GM04504 (cell line): ENCODE measurements at regions not wholly inside any gene's neighbourhood (a gene's known extent, or its start where the extent isn't known, plus 50 kb on each side); places are given as distances from the start of the nearest gene placed in this dataset.
"Not testable (repeated sequence)": the region's sequence is repeated elsewhere in the genome, so short reads cannot be mapped to it uniquely, and the experiment has no call there.

Experiments
- DNase-seq: peaks from one replicate; pipeline ENCODE4 v3.0.0-alpha.2; 2012; ENCODE audit warnings: low read depth

DNA sequence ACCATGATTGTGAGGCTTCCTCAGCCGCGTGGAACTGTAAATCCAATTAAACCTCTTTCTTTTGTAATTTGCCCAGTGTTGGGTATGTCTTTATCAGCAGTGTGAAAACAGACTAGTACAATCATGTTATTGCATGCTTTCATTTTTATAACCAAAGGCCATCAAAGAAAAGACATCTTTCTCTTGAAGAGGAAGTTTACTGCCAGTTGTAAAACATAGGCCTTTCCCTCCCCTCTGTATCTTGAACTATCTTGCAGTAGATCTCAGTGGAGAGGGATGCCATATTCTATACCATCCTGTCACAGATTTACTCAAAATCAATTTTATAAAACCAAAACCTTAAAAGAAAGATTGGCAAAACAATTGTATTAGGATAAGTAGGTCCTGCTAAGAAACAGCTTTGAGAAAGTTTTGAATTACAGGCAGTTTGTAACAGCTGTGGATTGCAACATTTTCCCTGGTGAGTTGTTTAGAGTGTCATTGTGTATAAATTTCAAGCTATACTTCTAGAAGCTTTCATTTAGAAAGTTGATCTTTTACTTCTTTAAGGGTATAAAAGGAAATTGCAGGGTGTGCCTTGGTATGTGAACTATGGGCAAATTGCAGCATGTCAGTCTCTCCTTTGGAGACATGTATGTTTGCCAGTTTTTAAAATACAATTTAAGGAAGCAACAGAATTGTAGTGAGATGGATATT is 128.0 kb downstream of the ATP23 start:
- peak; percentile 29 for DNase-seq

DNA sequence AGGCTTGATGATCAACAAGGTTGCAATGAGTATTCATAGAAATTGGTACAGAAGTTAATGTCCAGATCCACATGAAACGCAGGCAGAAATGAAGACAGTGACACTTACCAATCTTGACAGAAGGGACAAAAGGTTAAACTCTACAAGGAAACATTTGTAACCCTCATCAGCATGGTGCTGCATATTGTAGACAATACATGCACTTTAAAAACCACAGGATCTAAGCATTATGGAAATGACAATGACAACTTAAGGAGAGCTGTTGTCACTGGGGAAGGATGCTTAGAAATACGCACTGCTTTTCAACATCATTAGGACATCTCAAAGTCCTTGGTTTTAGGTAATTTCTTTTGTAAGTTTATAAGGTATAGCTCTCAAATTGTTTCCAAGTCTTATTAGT is 130.6 kb downstream of the ATP23 start:
- DNase-seq: no peak

DNA sequence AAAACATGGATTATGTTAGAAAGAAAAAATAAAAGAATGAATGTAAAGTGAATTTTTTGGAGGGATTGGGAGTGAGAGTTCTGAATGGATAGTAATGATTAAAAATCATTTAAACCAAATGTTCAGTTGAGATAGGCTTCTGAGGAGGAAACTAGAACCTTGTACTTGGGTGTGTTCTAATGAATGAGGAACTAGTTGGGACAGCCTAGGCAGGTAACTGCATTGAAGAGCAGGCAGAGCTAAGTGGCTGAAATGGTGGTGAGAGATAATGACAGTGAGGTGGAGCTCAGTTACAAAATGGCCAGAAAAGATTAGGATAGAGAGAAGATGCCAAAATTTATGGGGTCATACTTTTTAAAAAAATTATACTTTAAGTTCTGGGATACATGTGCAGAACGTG is 132.9 kb downstream of the ATP23 start:
- DNase-seq: no peak

DNA sequence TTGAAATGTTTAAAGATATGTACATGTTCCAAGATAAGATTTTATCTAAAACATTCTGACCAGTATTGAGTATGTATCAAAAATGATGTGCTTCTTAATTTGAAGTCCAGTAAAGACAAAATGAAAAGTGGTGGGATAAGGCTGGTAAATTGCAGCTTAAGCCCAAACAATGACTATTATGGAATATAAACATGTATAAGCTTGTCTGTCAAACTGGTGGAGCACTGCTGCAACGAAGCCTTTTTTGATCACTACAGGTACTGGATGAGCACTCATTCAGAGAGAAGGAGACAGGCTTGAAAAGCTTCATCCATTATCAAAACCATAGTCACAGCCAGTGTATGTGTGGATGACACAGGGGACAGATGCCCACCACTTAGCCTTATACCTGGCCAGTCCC is 138.4 kb downstream of the ATP23 start:
- DNase-seq: no peak

DNA sequence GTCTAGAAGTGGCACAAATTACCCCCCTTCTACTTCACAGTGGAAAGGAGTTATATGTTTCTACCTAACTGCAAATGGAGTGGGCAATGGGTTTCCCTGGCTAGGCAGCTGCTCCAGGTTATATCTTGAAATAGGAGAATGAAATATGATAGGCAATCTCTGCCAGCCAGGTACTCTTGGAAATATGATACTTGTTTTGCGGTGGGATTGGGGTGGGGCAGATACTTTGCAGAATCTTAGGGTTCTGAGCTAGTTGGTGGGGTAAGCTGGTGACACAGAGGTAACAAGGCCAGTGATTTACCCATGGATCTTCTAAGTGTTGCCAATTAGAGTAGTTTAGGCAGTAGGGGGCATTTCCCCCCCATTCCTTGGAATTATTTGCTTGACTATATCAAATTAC is 140.1 kb downstream of the ATP23 start:
- DNase-seq: no peak

DNA sequence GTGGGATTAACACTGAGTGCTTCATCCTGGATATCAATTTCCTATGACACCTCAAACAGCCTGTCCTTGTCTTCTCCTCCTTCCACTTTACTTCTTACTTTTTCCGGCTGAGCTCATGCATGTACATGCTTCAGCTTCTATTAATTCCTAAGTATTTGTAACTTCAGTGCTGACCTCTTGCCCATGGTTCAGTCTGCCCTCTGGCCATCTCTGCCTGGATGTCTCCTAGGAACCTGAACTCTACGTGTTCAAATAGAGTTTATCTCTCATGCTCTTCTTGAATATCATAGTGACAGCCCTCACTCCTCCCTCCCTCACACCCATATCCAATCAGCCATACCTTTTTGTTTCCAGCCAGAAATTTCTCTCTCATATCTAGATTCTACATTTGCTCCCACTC is 141.6 kb downstream of the ATP23 start:
- DNase-seq: no peak

DNA sequence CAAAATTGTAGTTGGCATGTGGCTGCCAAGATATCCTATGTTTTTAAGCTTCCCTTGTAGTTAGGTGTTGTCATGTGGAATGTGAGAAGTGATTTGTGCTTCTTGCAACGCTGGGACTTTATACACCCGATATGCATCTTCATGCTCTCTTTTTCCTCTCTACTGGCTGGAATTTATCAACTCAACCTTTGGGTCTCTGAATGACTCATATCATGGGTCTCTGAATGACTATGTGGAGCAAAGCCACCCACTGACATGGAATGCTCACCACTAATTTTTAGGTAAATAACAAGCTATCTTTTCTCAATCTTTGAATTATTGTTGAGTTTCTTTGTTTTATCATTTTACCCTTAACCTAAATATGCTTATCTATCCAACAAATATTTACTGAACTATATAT is 144.6 kb downstream of the ATP23 start:
- no peak for DNase-seq

DNA sequence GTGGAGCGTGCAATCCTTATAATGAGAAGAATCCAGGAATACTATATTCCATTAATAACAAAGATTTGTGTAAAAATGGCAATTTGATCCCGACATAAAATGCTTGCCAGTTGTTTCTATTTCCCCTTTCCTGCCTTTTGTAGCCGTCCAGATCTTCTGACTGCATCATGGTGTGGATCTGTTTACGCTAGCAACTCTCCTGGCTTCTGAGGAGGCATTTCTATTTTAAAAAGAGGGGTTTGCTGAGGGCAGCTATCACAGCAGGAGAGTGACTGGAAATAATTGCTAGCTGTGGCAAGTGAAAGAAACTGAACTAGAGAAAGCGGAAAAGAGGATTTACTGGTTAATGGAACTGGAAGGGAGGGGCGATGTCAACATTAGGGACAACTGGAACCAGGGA is 145.6 kb downstream of the ATP23 start:
- DNase-seq: no peak

DNA sequence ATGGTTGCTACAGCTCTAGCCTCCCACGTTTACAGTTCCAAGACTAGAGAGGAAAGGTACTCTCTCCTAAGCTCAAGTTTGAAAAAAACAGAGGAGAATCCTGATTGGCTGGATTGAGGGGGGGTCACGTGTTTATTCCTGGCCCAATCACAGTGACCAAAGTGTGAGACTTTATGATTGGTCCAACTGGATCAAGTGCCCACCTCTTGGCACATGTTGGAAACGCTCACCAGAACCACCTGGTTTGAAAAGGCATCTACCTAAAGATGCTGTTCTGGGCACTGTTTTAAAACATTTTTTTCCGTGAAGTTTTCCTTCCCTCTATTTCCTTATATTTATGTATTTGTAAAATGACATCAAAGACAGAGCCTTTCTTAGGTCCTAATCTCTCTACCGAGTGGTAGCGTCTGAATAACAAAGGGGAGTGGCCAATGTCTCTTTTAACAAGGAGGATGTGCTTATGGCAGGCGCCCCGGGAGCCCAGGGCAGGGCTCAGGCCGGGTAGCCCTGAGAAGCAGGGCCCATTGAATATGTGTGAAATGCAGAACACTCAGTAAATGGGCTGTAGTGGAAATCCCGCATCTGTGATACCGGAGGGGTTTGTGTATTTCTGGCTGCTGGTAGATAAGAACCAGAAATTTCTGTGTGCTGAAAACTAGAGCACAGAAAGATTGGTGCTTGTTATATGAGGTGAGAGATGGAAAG is 146.2 kb downstream of the ATP23 start:
- no peak for DNase-seq

DNA sequence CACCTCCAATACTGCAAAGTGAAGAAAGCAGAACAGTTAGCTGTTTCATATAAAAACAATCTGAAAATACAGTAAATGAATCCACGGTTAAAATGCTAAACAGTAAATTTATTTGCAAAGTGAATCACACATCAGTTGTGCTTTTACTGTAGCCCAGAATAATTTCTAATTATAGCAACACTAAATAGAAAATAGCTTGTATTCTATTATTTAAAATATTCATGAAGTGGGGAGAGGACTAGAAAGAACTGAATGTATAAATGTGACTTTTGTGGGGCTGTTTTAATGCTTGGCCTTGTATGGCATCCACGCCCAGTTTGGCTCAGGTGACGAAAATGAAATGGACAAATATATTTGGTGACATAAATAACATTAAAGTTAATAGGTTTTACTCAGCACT is 148.2 kb downstream of the ATP23 start:
- DNase-seq: no peak

DNA sequence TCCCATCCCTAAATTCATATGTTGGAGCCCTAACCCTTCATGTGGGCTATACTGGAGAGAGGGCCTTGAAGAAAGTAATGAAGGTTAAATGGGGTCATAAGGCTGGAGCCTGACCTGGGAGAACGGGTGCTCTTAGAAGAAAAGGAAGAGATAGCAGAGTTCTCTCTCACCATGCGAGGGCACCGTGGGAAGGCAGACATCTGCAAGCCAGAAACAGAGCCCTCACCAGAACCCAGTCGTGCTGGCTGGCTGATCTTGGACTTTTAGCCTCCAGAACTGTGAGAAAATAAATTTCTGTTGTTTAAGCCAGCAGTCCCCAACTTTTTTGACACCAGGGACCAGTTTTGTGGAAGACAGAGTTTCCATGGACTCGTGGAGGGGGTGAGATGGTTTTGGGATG is 149.3 kb downstream of the ATP23 start:
- no peak for DNase-seq

DNA sequence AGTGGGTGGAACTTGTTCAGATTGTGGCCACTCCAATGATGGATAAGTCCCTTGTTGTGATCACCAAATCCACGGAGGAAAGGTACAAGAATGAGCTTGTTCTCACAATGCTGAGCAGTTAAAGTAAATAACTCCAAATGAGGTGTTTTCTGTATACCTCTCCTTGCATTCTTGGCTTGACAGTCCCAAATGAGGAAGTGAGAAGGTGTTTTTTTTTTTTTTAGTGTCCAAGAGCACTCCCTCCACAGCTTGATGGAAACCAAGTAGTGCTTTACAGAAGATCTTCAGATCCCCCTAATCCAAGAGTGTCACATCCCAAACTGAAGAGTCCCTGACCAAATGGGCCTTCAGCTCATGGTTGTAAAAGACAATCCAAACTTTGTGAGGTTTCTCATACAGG is 153.6 kb downstream of the ATP23 start:
- DNase-seq: no peak

DNA sequence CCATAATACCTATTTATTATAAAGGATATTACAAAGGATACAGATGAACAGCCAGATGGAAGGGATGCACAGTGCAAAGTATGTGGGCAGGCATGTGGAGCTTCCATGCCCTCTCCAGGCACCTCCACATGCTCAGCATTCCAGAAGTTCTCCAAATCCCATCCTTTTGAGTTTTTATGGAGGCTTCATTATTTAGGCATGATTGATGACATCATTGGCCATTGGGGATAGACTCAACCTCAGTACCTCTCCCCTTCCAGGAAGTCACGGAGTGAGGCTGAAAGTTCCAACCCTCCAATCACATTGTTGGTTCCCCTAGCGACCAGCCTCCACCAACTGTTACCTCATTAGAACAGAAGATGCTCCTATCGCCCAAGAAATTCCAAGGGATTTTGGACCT is 156.4 kb downstream of the ATP23 start:
- no peak for DNase-seq

DNA sequence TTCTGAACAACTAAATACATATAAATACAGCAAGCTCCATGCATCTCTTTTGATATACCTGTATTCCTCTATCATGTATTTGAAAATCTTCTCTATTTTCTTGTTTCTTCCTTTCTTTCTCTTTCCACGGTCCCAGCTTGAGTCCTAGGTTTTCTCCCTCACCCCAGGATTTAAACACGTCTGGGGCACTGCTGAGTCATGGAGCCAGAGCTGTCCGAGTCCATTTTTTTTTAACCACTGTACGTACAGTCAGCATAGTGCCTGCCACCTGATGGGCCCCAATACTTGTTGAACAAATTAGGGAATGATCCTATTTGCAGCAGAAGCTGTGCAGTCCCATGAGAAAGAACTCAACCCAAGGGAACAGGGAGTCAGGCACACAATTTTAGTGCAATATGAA is 158.1 kb downstream of the ATP23 start:
- no peak for DNase-seq

DNA sequence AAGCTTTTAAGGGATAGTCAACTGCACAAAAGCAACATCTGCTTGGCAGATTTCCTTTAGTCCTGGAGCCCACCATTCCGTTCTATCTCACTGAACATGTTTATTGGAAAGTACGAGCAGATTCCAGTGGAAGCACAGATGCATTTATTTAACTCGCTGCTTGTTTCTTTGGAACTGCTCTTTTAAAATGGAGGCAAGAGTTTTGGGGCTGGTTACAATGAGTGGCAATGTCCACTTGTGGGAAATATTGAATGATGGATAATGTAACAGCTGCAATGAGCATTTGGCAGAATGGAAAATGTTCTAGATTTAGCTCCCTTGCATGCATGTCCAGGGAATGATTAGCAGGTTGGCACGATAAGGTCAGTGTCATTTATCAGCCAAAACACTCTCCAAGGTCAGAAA is 163.0 kb downstream of the ATP23 start:
- no peak for DNase-seq

DNA sequence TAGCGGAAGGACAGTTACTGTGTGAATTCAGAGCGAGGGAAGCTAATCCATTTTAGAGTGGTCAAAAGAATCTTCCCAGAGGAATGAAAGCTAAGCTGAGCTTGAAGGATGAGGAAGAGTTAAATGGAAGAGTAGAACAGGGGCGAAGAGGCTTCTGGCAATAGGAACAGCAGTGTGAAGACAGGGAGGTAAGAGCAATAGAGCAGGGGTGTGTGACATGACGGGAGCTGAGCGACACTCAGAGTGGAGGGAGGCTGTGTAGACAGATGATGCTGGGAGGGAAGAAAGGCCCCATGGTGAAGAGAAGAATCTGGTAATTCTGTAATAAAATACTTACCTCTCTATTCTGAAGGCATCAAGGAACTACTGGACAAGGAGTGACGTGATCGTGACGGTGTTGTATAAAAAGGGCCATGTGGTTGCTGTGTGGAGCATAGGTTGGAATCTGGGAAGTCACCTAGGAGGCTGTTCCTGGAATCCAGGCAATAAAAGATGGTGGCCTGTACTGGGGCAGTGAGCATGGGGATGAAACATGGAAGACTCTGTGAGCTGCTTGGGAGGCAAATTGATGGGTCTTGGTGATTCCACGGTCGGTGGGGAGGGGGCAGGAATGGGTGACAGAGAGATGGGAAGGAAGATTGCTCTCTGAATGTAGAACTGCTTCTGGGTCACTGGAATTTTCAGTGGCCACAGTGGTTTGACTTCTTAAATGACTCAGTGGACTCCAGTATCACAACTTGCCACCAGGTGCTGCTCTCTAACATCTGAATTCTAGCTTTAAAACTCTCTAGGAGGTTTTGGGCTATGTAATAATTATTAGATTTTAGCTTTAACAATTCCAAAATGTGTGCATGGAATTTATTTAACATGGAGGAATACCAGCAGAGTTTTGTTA is 164.1 kb downstream of the ATP23 start:
- DNase-seq: no peak

DNA sequence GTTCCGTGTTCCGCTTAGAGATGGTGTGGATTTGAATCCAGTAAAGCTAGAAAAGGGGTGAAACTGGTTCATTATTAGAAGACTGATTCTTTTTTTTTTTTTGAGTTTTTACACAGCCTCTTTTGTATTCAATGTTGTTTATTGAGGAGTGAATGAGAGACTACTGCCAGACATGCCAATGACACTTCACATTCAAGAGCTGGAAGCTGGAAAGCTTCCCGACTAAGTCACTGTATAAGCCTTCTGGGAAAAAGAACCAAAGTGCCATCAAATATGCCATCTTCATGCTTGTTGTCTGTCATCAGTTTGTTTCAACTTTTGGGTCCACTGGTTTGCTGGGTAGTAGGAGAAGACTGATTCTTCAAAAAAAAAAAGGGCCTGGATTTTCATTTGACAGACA is 164.8 kb downstream of the ATP23 start:
- DNase-seq: no peak

DNA sequence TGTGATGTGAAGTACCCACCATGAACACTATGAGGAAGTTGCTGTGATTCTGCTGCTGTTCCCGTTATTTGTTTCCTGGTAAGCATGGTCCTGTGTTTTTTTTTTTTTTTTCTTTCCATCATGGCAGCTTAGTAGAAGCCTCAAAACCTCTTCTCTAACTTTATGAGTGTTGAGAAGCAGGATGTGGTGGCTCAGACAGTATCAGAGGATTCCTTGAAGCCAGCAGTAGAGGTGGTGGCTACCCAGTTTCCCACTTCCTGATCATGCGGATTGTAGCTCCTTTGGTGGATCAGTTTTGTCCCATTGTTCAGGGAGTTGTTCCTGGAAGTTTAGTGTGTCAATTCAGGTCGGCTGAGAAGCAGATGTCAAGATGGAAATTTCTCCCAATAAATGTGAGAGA is 175.8 kb downstream of the ATP23 start:
- no peak for DNase-seq

DNA sequence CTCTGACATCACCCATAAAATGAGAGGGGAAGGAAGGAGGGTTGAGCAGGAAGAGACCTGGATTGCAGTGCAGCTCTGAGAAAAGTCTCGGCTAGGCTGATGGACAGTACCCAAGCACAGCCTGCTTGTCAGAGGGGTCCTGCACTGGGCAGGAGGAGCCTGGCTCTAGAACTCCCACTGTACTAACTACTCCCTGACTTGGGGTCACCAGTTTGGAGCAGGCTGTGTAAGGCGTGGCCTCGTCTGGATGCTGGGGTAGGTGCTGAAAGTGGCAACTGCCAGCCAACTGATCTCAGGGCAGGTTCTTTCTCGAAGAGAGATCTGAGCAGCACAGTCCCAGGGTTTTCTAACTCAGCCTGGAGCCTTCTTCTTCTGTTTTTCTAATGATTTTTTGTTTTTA is 176.3 kb downstream of the ATP23 start:
- DNase-seq: no peak

DNA sequence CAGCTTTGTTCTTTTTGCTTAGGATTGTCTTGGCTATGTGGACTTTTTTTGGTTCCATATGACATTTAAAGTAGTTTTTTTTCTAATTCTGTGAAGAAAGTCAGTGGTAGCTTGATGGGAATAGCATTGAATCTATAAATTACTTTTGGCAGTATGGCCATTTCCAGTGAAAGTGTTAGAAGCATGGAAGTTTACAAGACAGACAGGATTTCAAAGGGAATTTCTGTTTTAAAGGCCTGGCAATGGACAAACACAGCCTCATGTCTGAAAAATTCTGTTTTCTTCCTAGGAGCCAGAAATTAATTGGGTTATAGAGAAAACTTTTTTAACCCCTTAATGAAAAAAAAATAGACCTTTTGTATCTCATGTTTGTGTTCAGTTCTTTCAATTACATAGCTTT is 184.4 kb downstream of the ATP23 start:
- not testable (repeated sequence) for DNase-seq

DNA sequence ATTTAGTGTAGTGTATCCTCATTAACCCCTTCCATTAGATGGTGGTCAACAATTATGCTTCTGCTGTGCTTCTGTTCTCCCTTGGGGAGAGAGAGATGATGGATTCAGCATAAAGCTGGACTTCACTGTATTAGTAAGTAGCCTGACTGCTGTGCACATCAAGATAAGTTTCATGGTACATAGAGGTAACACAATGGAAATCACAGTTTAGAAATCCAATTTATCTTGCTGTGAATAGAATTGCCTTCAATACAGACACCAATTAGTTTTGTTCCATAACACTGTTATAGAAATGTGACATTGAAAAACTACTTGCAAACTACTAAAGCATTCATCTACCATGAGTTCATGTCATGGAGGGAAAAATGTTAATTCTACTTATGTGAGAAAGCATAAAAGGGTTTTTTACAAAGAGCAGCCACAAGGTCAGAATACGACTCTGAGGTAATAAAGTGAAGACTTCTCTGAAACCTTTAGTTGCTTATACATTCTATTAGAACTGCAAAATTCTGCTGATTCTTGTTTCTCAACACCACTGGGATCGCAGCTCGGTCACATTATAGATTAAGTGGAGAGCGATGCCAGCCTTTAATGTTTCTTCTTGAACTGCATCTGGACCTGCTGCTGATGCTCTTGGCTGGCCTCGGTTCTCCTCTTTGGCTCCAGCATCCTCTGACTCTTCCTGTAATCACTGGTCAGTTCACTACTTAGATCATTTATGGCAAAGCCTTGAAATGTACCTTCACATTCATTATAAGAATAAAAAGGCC is 190.8 kb downstream of the ATP23 start:
- no peak for DNase-seq

DNA sequence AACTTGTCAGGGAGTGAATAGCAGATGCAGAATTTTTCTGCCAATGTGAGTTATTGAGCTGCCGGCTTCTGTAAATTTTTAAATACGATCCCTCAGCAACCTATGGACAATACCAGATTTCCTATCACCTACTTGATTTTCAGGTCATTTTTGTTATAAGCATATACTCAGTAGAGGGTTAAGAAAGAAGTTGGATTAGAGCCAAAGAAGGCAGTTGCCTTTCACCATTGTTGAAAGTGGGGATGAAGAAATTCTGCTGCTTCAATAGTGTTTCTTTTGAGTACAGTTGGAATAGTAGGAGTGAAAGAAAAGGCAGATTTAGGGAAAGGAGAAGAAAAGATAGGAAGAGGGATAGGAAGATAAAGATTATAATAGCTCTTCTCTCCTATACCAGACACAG is 197.1 kb downstream of the ATP23 start:
- no peak for DNase-seq
